WERI-Rb-1 (cell line): ENCODE measurements at regions not wholly inside any gene's neighbourhood (a gene's known extent, or its start where the extent isn't known, plus 50 kb on each side); places are given as distances from the start of the nearest gene placed in this dataset.
"Not testable (repeated sequence)": the region's sequence is repeated elsewhere in the genome, so short reads cannot be mapped to it uniquely, and the experiment has no call there.

ENCODE experiments used
- DNase-seq: peaks from one replicate; pipeline ENCODE4 v3.0.0-alpha.2; 2020
- H3K27ac ChIP-seq: fragments of 250-450 bp; sonication (Bioruptor Pico); 2 replicates; pipeline ENCODE4 v1.5.1; 2020; ENCODE audit warnings: mild to moderate bottlenecking, moderate library complexity
- H3K27me3 ChIP-seq: fragments of 250-450 bp; sonication (Bioruptor Pico); 2 replicates; pipeline ENCODE4 v1.5.1; 2021; ENCODE audit warnings: mild to moderate bottlenecking, low read depth, moderate library complexity; ENCODE audit not compliant: insufficient read depth, severe bottlenecking
- H3K36me3 ChIP-seq: fragments of 250-450 bp; sonication (Bioruptor Pico); 2 replicates; pipeline ENCODE4 v1.5.1; 2020; ENCODE audit warnings: mild to moderate bottlenecking, moderate library complexity
- H3K4me3 ChIP-seq: 2 replicates; pipeline ENCODE4 v1.5.1; 2011; ENCODE audit warnings: low read depth, mild to moderate bottlenecking, control low read depth, low read length
- H3K9me3 ChIP-seq: fragments of 250-450 bp; sonication (Bioruptor Pico); 2 replicates; pipeline ENCODE4 v1.5.1; 2021; ENCODE audit warnings: mild to moderate bottlenecking, moderate library complexity; ENCODE audit not compliant: severe bottlenecking
- CTCF ChIP-seq: IDR thresholded peaks from 2 replicates; pipeline ENCODE4 v1.5.1; 2011; ENCODE audit warnings: low read depth, mild to moderate bottlenecking, control low read depth, inconsistent platforms, low read length

GRCh38 chr10:3874990-3875841, 90.2 kb upstream of the KLF6 start:
- H3K27me3 ChIP-seq: no peaks in the 10 kb centered on the region
- H3K27ac ChIP-seq: no peak overlapping the region
- DNase-seq: no peak
- no peaks in the 10 kb centered on the region for H3K36me3 ChIP-seq
- TF ChIP-seq CTCF: no peak
- H3K4me3 ChIP-seq: no peak overlapping the region
- H3K9me3 ChIP-seq: no peaks in the 10 kb centered on the region

- not testable (repeated sequence) for H3K36me3 ChIP-seq, H3K4me3 ChIP-seq, DNase-seq, H3K27ac ChIP-seq, H3K9me3 ChIP-seq, H3K27me3 ChIP-seq
Observed at GRCh38 chr10:3874610-3874989, 89.6 kb upstream of the KLF6 start.

- Histone ChIP-seq H3K4me3 (no peak overlapping the region), H3K9me3 (no peaks in the 10 kb centered on the region), H3K27ac (no peak overlapping the region), H3K36me3 (no peaks in the 10 kb centered on the region), H3K27me3 (no peaks in the 10 kb centered on the region)
- TF ChIP-seq CTCF: no peak
- DNase-seq: no peak
Observed at GRCh38 chr10:3873728-3874461, 88.9 kb upstream of the KLF6 start.

- no peaks in the 10 kb centered on the region for H3K36me3 ChIP-seq
- no peaks in the 10 kb centered on the region for H3K9me3 ChIP-seq
- no peak for DNase-seq
- no peak for TF ChIP-seq CTCF
- no peak overlapping the region for H3K27ac ChIP-seq
- no peak overlapping the region for H3K4me3 ChIP-seq
- H3K27me3 ChIP-seq: no peaks in the 10 kb centered on the region
Observed at GRCh38 chr10:3872712-3873329, 87.8 kb upstream of the KLF6 start.

- TF ChIP-seq CTCF: no peak
- H3K4me3 ChIP-seq: no peak overlapping the region
- no peaks in the 10 kb centered on the region for H3K36me3 ChIP-seq
- DNase-seq: no peak
- no peaks in the 10 kb centered on the region for H3K9me3 ChIP-seq
- H3K27me3 ChIP-seq: no peaks in the 10 kb centered on the region
- no peak overlapping the region for H3K27ac ChIP-seq
Observed at GRCh38 chr10:3871424-3871996, 86.5 kb upstream of the KLF6 start.

GRCh38 chr10:3869036-3869435, 84.0 kb upstream of the KLF6 start:
- no peak overlapping the region for H3K27ac ChIP-seq
- H3K36me3 ChIP-seq: no peaks in the 10 kb centered on the region
- DNase-seq: no peak
- no peak overlapping the region for H3K4me3 ChIP-seq
- H3K9me3 ChIP-seq: no peaks in the 10 kb centered on the region
- TF ChIP-seq CTCF: no peak
- H3K27me3 ChIP-seq: no peaks in the 10 kb centered on the region
